Breast epithelium (tissue), 3 donors: ENCODE measurements at regions not wholly inside any gene's neighbourhood (a gene's known extent, or its start where the extent isn't known, plus 50 kb on each side); places are given as distances from the start of the nearest gene placed in this dataset.

Source experiments
- CTCF ChIP-seq, 3 donors: fragments of 450-650 bp; IDR thresholded peaks; one replicate each; pipeline ENCODE4 v1.5.1; 2016 to 2017; ENCODE audit warnings: antibody characterized with exemption in 3 of 3, mild to moderate bottlenecking in 3 of 3, moderate library complexity in 3 of 3
- POLR2A ChIP-seq: fragments of 450-650 bp; IDR thresholded peaks from one replicate; pipeline ENCODE4 v1.6.1; 2016; ENCODE audit warnings: antibody characterized with exemption, mild to moderate bottlenecking, moderate library complexity

GRCh38 chr7:12107381-12107780 is 103.7 kb upstream of the TMEM106B start:
- TF ChIP-seq CTCF (IDR thresholded peaks at IDR 0.05) (no peak), POLR2A (no peak)
